Glutamatergic neuron (in vitro differentiated cells): ENCODE measurements at regions not wholly inside any gene's neighbourhood (a gene's known extent, or its start where the extent isn't known, plus 50 kb on each side); places are given as distances from the start of the nearest gene placed in this dataset.

Experiments
- DNase-seq: peaks from one replicate; pipeline ENCODE4 v3.0.0; 2022
- H3K27ac Mint-ChIP-seq: one replicate; pipeline ENCODE4 v1.8.0; 2020; ENCODE audit warnings: mild to moderate bottlenecking, mixed read lengths, inconsistent platforms; ENCODE audit not compliant: unreplicated experiment
- H3K27me3 Mint-ChIP-seq: one replicate; pipeline ENCODE4 v1.8.0; 2020; ENCODE audit warnings: mild to moderate bottlenecking, moderate library complexity, mixed read lengths, inconsistent platforms; ENCODE audit not compliant: unreplicated experiment
- H3K36me3 Mint-ChIP-seq: one replicate; pipeline ENCODE4 v1.8.0; 2020; ENCODE audit warnings: mild to moderate bottlenecking, mixed read lengths, inconsistent platforms; ENCODE audit not compliant: unreplicated experiment
- H3K4me1 Mint-ChIP-seq: one replicate; pipeline ENCODE4 v1.8.0; 2020; ENCODE audit warnings: mild to moderate bottlenecking, low read depth, mixed read lengths, inconsistent platforms; ENCODE audit not compliant: unreplicated experiment
- H3K4me3 Mint-ChIP-seq: one replicate; pipeline ENCODE4 v1.8.0; 2020; ENCODE audit warnings: mild to moderate bottlenecking, mixed read lengths, inconsistent platforms; ENCODE audit not compliant: unreplicated experiment
- H3K9me3 Mint-ChIP-seq: one replicate; pipeline ENCODE4 v1.8.0; 2020; ENCODE audit warnings: mild to moderate bottlenecking, moderate library complexity, mixed read lengths, inconsistent platforms; ENCODE audit not compliant: unreplicated experiment
- TF ChIP-seq, protein P1 (sequence below): fragments of 200-600 bp; sonication (generic); IDR thresholded peaks from one replicate; pipeline ENCODE4 v1.5.0; 2021; ENCODE audit not compliant: partially characterized antibody, unreplicated experiment

DNA sequence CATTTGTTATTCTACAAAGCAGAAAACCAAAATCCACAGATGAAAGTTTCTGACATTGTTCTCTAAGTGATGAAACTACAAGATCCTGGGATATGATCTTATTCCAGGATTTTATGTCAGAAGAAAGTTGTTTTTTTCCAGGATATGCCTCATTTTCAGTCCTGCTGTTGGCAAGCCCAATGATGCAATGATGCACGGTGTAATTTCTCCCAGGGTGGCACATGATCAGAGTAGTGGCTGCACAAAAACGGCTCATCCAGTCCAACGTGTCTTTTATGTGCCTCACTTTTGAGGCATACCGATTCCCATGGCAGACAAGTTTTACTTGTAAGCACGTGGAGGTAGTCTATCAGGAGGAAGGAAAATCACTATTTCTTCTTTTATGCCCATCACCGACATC lies 302.3 kb upstream of the JAG1 start:
- no peak for DNase-seq
- Mint-ChIP-seq H3K9me3 (no peaks in the 10 kb centered on the region), H3K4me1 (no peaks in the 10 kb centered on the region), H3K4me3 (no peak overlapping the region), H3K27me3 (no peaks in the 10 kb centered on the region), H3K27ac (no peak overlapping the region), H3K36me3 (no peaks in the 10 kb centered on the region)
- TF ChIP-seq, protein P1, sequence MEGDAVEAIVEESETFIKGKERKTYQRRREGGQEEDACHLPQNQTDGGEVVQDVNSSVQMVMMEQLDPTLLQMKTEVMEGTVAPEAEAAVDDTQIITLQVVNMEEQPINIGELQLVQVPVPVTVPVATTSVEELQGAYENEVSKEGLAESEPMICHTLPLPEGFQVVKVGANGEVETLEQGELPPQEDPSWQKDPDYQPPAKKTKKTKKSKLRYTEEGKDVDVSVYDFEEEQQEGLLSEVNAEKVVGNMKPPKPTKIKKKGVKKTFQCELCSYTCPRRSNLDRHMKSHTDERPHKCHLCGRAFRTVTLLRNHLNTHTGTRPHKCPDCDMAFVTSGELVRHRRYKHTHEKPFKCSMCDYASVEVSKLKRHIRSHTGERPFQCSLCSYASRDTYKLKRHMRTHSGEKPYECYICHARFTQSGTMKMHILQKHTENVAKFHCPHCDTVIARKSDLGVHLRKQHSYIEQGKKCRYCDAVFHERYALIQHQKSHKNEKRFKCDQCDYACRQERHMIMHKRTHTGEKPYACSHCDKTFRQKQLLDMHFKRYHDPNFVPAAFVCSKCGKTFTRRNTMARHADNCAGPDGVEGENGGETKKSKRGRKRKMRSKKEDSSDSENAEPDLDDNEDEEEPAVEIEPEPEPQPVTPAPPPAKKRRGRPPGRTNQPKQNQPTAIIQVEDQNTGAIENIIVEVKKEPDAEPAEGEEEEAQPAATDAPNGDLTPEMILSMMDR = no peak

DNA sequence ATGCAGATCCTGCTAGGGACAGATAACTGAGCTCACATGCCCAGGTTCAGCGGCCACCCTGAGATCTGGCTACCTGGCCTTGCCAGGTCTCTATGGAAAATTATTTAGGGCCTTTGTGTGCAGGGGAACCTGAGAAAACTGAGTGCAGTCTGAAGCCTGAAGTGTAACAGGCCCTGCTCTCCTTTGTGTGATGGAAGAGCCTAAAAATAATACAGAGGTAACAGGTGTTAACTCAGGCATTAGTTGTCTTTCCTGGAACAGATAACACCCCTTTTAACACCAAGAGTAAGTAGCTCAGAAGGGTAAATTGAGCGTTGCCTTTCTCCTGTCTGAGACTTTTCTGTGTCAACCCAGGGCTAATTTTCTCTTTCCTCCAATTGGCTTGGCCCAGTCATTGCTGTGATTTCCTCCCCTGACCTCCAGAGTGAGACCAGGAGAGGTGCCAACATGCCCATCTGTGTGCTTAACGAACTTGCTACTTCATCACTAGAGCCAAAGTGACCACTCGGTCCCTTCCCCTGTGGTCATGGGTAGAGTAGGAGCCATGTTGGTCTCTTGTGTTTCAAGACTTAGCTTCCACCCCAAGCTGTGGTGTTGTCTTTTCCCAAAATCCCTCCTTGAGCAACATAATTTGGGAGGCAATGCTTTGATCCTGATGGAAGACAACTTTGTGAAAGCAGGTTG lies 304.4 kb upstream of the JAG1 start:
- H3K4me1 Mint-ChIP-seq = no peaks in the 10 kb centered on the region
- no peak overlapping the region for H3K27ac Mint-ChIP-seq
- no peak overlapping the region for H3K4me3 Mint-ChIP-seq
- H3K36me3 Mint-ChIP-seq = no peaks in the 10 kb centered on the region
- H3K27me3 Mint-ChIP-seq = no peaks in the 10 kb centered on the region
- TF ChIP-seq, protein P1 = no peak
- DNase-seq = no peak
- H3K9me3 Mint-ChIP-seq = no peaks in the 10 kb centered on the region

DNA sequence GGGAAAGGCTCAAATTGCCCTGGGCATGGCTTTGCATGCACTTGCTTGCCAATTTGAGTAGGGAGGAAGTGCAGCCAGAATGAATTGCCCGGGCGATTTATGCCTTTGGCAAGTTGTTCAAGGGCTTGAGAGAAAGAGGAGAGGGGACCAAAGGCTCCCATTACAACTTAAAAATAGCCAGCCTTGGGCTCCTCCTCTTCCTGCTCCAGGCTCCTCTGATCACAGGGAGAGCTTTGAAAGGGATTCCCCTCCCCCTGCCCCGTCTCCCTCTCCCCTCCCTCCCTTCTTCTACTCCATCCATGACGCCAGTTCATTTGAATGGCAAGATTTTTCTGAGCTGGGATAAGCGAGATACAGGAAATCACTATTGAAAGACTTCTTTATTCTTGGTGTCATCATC lies 304.9 kb upstream of the JAG1 start:
- Mint-ChIP-seq H3K27me3 (no peaks in the 10 kb centered on the region), H3K4me3 (no peak overlapping the region), H3K9me3 (no peaks in the 10 kb centered on the region), H3K27ac (no peak overlapping the region), H3K36me3 (no peaks in the 10 kb centered on the region), H3K4me1 (no peaks in the 10 kb centered on the region)
- no peak for DNase-seq
- TF ChIP-seq, protein P1 = no peak

DNA sequence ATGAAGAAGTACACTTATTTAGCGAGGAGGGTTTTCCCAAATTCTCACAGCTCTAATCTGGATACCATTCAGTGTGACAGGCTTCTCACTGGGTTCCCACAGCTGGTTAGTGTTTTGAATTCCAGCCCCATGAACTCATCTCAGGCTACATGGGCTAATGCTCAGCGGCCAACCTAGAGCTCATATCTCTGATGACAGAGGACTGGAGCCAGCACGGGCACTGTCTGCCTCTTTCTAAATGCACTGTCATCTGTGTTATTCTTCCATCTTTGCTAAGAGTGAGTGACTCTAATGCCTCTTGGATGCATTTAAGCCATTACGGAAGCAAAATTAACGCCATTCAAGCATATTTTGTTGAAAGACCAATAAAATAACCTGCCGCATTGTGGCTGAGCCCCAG lies 308.9 kb upstream of the JAG1 start:
- DNase-seq = no peak
- no peaks in the 10 kb centered on the region for H3K9me3 Mint-ChIP-seq
- no peaks in the 10 kb centered on the region for H3K27me3 Mint-ChIP-seq
- no peak overlapping the region for H3K27ac Mint-ChIP-seq
- peaks cover 5% of the 10 kb centered on the region for H3K4me1 Mint-ChIP-seq
- H3K36me3 Mint-ChIP-seq = no peaks in the 10 kb centered on the region
- TF ChIP-seq, protein P1 = no peak
- no peak overlapping the region for H3K4me3 Mint-ChIP-seq

DNA sequence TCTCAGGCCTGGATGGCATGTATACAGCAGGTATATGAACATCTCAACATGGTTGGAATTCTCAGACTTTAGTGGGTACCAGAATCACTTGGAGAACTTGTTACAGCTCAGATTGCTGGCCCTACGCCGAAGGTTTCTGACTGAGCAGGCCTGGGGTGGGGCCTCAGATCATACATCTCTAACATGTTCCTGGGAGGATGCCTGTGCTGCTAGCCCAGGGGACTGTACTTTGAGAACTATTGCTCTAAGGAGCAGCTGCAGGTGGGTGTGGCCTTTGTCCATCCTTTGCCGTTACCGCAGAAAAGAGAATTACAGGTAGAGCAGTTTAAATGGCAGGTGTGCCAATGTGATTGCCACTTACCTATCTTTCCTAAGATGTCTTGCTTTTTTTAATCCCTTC lies 310.5 kb upstream of the JAG1 start:
- Mint-ChIP-seq H3K9me3 (no peaks in the 10 kb centered on the region), H3K27me3 (no peaks in the 10 kb centered on the region), H3K4me3 (no peak overlapping the region), H3K36me3 (no peaks in the 10 kb centered on the region), H3K27ac (no peak overlapping the region), H3K4me1 (peaks cover 5% of the 10 kb centered on the region)
- no peak for DNase-seq
- TF ChIP-seq, protein P1 = no peak
